ENCODE measurements at regions not wholly inside any gene's neighbourhood (a gene's known extent, or its start where the extent isn't known, plus 50 kb on each side); places are given as distances from the start of the nearest gene placed in this dataset.

GRCh38 chr12:93252221-93252620 is 125.5 kb upstream of the NUDT4 start:
- no peak for TF ChIP-seq CTCF (IDR thresholded peaks at IDR 0.05; ENCODE audit: extremely low read depth, missing control alignments)
- DNase-seq (ENCODE audit: low spot score), result no peak

GRCh38 chr12:93254911-93255310 is 122.8 kb upstream of the NUDT4 start:
- no peak for DNase-seq (ENCODE audit: low spot score)
- TF ChIP-seq CTCF (IDR thresholded peaks at IDR 0.05; ENCODE audit: extremely low read depth, missing control alignments), result no peak

- no peak for TF ChIP-seq CTCF (IDR thresholded peaks at IDR 0.05; ENCODE audit: extremely low read depth, missing control alignments)
- no peak for DNase-seq (ENCODE audit: low spot score)
These were observed 121.3 kb upstream of the NUDT4 start for GRCh38 chr12:93256256-93256969.

- TF ChIP-seq CTCF (IDR thresholded peaks at IDR 0.05; ENCODE audit: extremely low read depth, missing control alignments), result no peak
- DNase-seq (ENCODE audit: low spot score), result no peak
These were observed 116.1 kb upstream of the NUDT4 start for GRCh38 chr12:93261505-93262094.

- no peak for TF ChIP-seq CTCF (IDR thresholded peaks at IDR 0.05; ENCODE audit: extremely low read depth, missing control alignments)
- no peak for DNase-seq (ENCODE audit: low spot score)
These were observed 104.7 kb upstream of the NUDT4 start for GRCh38 chr12:93272997-93273396.

GRCh38 chr12:93273834-93274564 is 103.7 kb upstream of the NUDT4 start:
- DNase-seq (ENCODE audit: low spot score), result no peak
- no peak for TF ChIP-seq CTCF (IDR thresholded peaks at IDR 0.05; ENCODE audit: extremely low read depth, missing control alignments)

- DNase-seq (ENCODE audit: low spot score), result no peak
- no peak for TF ChIP-seq CTCF (IDR thresholded peaks at IDR 0.05; ENCODE audit: extremely low read depth, missing control alignments)
These were observed 102.8 kb upstream of the NUDT4 start for GRCh38 chr12:93274937-93275336.

All from GM20000 (cell line).